Germinal center (tissue), 1 donor: ENCODE measurements at regions not wholly inside any gene's neighbourhood (a gene's known extent, or its start where the extent isn't known, plus 50 kb on each side); places are given as distances from the start of the nearest gene placed in this dataset.

Experiments
- DNase-seq: peaks from one replicate; pipeline ENCODE4 v3.0.0; 2012; ENCODE audit warnings: mixed read lengths, low spot score

DNA sequence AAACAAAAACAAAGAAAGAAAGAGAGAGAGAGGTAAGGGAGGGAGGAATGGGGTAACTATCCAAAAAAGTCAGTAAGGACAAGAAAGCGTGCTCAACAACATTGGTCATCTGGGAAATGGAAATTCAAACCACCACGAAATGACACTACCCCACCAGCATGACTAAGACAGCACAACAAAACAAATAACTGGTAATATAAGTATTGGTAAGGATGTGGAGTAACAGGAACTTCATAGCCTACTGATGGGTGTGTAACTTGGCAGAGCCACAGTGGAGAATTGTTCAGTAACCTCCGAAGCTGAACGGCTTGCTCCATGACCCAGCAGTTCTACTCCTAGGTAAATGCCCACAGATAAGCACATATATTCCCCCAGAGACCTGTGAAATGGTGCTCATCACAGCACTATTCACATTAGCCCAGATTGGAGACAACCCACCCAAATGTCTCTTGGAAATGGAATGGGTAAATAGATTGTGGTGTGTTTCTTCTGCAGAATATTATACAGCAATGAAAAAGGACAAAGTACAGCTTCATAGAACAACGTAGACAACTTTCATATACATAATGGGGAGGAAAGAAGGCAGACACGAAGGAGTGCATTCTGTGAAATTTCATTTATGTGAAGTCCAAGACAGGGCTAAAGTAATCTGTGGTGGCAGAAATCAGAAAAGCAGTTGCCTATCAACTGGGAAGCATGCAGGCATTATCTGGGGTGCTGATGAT, 95.5 kb upstream of the ATP6AP2 start:
- DNase-seq = no peak

DNA sequence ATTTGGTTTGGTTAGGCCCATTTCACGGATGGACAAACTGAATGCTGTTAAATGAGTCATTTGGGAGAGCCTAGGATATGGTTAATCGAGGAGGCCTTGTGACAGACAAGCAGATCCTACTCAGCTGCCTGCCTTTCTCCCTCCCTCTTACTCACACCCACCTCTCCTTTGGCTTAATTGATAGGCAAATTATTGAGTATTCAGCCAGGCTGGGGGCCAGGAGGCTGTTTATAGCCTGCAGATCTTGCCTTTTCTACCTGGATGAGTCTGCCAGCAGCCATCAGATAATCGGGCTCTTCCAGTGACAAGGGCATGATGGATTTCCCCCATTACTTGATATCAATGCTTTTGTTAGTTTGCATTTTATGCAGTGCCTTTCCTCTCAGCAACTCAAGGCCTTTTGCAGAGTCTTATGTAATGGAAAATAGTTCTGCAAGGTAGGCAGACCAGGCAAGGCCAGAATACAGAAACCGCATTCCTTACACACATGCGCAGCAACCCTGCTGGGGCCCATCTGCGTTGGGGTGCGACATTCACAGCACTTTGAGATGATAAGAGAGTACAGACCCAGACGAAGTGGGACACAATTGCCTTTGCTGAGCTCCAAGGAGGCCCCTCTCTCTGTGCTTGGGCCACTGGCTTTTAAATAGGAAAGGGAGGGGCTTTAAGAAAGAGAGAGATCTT, 96.2 kb upstream of the ATP6AP2 start:
- no peak for DNase-seq

DNA sequence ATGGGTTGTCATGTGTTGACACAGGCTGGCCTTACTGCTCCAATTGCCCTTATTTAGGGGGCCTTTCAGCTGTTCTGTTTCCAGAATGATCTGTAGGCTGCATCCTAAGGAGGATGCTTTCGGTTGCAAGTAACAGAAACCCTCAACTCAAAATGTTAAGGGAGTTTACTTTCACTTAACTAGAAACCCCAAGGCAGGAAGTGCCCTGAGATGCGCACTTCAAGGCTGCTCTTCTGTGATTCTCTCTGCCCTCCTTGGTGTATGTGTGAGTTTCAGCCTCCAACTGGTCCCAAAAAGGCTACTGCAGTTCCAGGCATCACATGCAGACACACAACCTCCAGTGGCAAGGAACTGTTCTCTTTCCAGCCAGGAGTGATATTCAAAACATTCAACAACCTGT, 97.3 kb upstream of the ATP6AP2 start:
- DNase-seq = no peak

DNA sequence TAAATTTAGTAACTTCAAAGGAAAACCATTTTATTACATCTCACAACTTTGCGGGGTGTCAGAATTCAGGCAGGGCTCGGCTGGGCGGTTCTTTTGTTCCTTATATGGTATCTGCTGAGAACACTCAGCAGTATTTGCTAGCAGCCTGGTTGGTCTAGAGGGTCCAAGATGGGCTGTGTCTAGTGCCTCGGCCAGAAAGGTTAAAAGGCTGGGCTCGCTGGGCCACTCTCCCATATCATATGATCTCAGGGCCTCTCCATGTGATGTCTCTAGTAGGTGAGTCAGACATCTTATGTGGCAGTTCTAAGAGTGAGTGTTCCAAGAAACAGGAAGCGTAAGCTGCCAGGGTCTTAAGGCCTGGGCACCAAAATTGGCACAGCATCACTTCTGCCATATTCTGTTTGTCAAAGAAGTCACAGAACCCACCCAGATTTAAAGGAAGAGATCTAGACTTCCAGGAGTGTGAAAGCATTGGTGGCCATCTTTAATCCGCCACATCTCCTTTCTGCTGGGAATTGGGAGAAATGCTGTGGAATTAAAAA, 100.9 kb upstream of the ATP6AP2 start:
- DNase-seq = no peak

DNA sequence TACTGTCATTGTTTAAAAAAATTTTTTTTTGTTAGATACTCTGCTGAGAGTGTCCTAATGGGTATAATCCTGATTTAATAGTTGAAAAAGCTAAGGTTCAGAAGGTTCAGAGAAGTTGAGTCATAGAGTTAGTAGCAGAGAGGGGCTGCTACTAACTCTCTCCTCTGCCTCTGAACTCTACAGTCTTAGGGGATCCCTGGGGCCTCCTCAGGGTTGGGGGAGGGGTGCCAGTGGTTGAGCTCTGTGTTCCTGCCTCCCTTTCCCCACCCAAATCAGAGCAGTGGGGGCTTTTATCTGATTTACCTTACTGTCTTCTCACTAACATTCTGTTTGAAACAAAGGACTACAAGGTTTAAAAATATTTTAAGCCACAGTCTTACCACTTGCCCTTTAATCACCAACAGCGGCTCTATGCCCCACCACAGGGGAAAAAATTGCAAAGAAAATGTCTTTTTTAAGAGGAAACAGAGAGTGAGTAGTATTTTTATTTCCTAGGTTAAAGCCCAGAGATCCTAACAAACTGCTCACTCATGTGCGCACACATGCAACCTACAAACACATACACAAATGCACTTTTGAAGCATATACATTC, 102.2 kb upstream of the ATP6AP2 start:
- DNase-seq = no peak

DNA sequence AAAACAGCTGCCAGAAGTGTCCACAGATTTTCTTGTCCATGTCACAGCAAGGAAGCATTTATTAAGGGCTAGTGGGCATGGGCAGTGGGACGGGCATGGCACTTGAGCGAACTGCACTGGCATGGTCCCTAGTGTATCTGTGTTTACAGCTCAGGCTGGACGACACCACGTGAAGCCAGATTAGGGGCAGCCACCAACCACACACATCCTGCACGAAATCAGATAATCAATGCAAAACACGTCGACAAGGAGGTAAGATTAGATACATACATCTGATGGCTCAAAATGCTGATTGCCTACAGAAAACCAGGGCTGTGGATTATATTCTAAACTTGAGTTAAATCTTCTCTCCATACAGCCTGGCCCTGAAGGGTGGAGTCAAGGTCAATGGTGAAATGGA, 103.8 kb upstream of the ATP6AP2 start:
- DNase-seq = no peak

DNA sequence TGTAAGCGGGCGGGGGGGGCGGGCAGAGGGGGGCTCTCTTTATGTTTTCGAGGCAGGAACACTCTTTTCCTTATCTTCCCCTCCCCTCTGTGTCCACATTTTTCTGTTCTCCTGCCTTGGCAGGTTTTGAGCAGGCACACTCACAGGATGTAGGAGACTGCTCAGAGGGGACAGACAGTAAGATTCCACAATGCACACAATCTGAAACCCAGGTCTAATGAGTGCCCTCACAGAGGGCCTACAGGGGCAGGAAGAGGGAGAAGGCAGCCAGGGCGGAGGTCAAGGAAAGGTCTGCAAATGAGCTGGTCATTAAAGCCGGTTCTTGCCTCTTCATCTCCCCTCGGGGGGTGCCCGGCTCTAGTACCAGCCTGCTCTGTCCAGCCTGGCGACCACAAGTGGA, 106.1 kb upstream of the ATP6AP2 start:
- no peak for DNase-seq

DNA sequence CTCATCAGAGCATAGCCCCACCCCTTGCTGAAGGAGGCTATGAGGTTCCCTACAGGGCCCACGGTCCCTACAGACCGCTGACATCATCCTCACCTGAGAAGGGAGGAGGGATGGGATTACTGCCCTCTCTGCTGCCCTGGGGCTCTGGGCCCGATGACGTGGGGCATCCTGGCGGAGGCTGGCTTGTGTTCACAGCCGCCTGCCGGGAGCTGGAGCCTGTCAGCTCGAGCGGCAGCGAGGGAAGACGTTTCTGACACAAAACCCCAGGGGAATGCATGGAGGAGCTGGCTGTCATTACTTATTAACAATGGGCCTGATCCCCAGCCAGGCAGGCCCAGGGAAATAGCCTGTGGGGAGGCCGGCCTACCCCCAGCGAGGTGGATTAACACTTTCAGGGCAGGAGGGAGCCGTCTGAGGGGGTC, 106.6 kb upstream of the ATP6AP2 start:
- no peak for DNase-seq

DNA sequence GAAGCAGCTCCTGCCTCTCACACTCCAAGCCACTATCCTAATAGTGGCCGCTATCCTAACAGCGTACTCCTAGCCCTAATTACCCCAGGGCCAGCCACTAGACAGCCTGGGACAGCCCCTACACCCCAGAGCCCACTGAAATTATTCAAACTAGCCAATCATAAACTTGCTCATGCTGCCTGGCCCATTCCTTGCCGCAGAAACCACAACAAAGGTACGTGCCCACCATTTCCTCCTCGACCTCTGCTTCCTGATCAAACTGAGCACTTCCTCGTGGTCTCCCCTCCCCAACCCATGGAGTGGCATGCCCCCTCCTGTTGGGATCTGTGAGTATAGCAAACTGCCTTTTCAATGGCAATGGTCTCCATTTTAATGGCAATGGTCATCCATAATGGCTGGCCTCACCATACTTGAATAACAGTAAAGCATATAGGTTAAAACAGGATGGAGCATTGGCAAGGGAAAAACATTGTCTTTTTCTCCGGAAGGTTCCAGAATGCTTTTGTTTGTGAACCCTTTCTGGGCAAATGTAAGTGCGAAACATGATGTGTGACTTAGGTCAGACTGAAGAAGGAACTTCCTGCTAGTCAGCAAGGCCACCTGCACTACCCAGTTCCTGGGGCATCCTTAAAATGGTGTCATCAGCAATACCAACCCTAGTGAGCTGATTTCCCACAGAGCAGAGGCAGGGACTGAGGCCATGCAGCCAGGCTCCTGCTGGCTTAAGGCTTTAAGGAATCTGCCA, 107.1 kb upstream of the ATP6AP2 start:
- no peak for DNase-seq

DNA sequence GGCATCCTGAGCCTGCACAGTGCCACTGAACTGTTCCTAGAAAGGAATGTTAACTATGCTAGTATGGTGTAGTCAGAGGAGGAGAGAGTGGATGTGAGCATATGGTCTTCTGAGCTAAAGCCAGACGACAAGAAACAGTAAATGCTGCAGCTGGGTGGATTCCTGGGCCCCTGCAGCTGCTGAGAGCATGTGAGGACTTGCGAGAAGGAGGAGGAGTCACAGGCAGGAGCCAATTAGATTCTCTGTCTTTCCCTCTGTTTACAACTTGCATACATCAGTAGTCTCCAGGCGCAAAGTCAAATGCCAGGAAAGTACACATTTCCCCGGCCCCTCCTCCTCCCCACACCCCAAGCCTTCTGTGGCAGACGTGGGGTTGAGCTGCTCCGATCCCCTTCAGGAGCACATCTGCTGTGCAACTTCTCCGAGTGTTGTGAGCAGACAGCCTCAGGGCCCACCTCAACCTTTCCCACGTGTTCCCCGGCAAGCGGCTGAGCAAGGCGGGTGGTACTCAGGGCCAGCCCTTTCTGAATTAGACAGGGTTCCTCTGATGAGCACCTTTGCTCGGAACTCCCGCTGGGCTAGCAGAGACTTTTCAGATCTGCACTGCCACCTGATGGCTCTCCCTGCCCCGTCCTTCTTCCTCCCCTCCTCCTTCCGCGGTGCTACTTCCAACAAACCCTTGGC, 108.7 kb upstream of the ATP6AP2 start:
- DNase-seq = peak; percentile 10

DNA sequence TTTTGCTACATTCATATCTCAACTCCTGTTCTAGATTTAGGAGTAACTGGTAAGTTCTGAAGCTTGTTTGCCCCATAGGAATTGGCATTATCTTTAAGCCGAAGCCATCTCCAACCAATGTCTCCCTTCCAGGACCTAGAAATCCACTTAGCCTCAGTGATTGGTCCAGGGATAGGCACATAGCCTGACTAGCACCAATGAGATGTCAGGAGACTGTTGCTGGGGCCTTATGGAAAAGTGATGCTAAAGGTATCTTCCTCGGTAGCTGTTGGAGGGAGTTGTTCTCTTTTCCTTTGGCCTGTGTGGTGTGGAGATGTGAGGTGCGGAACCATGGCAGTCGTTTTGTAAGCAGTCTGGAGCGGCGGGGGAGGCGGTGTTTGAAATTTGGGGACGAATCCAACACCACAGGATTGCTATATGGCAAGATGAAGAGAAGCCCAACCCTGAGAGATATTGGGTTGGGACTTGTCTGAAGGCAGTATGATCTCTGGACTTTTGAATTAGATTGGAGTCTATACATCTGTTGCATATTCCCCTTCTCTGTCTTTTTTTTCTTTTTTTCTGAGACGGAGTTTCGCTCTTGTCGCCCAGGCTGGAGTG, 109.8 kb upstream of the ATP6AP2 start:
- DNase-seq = no peak

DNA sequence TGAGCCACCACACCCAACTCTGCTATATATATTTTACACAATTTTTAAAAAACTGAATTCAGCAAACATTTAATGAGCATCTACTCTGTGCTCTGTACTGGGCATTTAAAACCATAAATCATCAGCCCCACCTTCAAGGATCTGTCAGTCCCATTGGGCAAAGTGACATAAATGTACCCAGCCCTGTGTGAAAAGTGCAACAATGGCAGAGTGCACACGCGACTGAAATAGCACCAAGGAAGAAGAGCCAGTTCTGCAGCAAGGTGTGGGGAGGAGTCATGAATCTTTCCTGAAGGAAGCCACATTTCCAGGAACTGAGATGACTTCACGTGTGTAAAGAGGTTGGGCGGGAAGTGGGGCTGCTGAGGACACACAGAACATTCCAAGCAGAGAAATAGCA, 111.5 kb upstream of the ATP6AP2 start:
- DNase-seq = no peak

DNA sequence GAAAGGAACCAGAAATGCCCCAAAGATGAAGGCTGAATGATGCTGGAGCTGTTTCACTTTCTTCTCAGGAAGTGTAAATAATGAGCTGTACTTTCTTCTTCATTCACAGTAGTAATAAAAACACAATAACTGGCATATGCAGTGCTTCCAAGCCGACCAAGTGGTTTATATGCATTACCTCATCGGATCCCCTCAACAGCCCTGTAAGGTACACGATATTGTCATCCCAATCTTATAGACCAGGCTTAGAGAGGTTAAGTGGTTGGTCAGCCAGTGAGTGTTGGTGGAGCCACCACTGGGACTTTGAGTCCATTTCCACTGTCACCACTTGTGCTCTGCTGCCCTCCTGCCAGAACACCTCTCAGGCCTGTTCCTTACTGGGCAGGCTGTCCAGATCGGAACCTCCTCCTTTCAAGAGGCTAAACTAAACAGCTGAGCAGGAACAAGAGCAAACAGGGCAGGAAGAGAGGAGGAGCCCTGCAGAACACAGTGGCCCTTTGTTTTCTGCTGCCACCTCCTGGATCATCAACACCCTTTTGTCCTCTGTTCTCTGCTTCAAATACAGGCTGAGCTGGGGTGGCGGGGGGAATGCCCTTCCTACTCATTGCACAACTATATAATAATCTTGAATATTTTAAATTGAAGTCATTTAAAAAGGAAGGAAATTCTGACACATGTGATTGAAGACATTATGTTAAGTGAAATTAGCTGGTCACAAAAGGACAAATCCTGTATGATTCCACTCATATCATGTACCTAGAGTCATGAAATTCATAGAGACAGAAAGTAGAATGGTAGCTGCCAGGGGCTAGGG, 112.5 kb upstream of the ATP6AP2 start:
- peak; percentile 5 for DNase-seq

DNA sequence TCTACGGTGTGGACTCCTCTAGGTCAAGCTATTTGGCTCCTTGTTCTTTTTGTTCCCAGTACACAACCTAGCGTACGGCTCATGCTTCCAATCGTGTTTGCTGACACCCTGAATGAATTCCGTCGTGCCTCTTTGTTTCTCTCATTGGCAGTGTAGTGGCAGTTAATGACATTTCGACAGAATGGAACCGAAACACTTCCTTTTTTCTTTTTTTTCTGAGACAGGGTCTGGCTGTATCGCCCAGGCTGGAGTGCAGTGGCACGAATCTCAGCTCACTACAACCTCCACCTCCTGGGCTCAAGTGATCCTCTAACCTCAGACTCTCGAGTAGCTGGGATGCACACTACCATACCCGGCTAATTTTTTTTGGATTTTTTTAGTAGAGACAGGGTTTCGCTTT, 113.3 kb upstream of the ATP6AP2 start:
- no peak for DNase-seq

DNA sequence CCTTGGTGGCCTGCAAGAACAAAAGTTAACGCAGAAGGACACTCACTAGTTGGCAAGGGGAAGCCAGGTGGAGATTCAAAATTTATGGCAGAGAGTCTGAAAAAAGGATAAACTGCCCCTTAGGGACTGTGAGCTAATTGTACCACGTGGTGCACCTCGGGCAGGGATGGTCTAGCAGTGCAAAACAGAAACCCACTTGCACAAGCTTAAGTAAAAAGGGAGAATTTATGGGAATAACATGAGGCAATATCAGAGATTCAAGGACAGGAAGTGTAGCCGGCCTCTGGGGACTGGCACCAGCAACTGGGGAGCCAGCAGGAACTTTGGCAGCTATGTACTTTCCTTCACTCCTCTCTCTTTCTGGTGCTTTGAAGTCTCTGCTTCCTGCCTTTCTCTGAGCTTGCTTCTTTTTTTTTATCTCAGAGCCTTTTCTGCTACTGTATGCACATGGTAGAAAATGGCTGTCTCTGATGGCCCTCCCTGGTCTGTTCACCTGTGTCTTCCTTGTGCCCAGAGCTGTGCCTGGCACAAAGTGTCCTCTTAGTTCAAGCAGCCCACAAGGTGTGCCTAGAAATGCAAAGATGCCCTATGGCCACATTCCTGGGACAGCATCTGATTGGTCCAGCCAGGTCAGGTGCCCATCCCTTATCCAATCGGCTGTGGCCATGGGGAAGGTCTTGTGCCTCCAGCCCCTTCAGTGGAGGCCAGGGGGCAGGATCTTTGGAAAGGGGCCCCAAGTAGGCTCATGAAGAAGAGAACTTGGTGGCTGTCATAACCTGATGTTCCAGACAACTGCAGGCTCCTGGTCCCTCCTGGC, 114.8 kb upstream of the ATP6AP2 start:
- DNase-seq = no peak

DNA sequence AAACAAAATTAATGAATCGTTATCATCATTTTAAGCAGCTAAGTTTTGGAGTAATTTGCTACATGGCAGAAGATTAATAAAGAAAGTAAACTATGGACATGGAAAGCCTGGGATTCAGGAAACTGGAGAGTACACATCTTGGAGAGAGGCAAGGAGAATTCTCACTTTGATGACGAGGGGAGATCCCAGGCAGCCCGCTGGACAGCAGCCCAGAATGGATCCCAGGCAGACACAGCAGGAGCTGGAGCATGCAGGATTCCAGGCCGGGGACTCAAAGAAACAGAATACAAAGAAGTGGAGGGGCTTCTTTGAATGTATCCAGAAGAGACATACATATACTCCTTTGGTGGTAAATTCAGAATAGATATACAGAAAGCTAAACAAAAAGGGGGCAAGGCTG, 118.0 kb upstream of the ATP6AP2 start:
- no peak for DNase-seq

DNA sequence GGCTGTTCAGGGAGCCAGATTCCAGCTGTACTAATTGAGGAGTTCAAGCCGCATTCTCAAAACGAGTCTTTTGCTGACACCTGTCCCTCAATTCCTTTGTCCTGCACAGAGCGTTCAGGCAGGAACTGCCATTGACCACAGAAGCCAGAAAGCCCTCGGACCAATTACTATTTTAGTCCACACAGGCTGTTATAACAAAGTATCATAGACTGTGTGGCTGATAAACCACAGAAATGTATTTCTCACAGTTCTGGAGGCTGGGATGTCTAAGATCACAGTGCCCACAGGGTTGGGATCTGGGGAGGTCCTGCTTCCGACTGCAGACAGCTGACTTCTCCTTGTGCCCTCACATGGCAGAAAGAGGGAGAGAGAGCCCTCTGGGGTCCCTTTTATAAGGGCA, 119.8 kb upstream of the ATP6AP2 start:
- DNase-seq = no peak

DNA sequence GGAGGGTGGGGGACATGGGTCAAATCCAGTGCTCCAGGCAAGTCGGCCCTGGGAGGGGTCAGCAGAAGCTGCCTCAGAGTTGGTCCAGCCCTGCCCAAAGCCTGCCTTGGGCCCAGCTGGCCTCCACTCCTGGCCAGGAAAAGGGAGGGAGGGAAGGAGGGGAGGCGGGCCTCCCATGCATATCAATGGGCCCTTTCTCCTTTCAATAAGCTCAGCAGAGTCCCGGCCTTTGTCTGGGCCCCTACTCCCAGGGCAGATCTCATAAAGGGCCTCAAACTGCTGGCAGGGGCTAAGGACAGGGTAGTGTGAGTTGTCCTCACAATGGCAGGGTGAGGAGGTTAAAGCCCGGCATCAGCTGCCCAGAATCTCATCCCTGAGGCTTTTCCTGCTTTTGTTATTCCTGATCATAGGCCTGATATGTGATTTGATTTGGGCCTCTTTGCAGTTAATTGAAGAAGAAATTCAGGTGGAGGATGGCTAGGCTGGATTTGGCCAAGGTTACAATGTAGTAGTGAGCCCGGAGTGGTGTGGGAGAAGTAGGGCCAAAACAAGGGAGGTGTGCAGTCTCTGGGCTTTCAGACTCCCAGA, 121.1 kb upstream of the ATP6AP2 start:
- DNase-seq = no peak

DNA sequence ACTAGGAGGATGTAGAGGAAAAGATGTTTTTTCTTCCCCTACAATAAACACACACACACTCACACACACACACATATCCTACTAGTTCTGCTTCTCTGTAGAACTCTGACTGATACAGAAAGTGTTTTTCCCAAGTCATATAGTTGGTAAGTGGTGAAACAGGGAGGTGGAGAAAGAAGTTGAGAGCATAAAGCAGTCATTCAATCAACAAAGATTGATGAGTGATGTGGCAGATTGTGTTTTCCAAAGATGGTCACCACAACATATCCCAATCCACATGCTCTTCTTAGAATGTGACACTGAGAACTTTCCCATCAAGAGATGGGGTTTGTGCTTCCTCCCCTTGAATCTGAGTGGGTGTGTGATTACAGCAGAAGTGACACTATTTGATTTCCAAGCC, 123.4 kb upstream of the ATP6AP2 start:
- DNase-seq = no peak
